Ectodermal cell (in vitro differentiated cells): ENCODE measurements at regions not wholly inside any gene's neighbourhood (a gene's known extent, or its start where the extent isn't known, plus 50 kb on each side); places are given as distances from the start of the nearest gene placed in this dataset.

Experiments used
- H3K27ac ChIP-seq: 2 replicates; pipeline ENCODE4 v1.7.0; 2013; ENCODE audit warnings: mild to moderate bottlenecking, low read depth, low read length; ENCODE audit not compliant: insufficient read depth, poor library complexity, severe bottlenecking
- H3K27me3 ChIP-seq: 2 replicates; pipeline ENCODE4 v1.7.0; 2013; ENCODE audit warnings: mild to moderate bottlenecking, low read length; ENCODE audit not compliant: insufficient read depth, control insufficient read depth, poor library complexity, severe bottlenecking
- H3K36me3 ChIP-seq: one replicate; pipeline ENCODE4 v1.7.0; 2013; ENCODE audit warnings: low read length; ENCODE audit not compliant: control insufficient read depth, insufficient read depth
- H3K4me1 ChIP-seq: one replicate; pipeline ENCODE4 v1.7.0; 2013; ENCODE audit warnings: low read length; ENCODE audit not compliant: control insufficient read depth, insufficient read depth
- H3K4me3 ChIP-seq: 2 replicates; pipeline ENCODE4 v1.7.0; 2013; ENCODE audit warnings: low read depth, low read length, control low read depth; ENCODE audit not compliant: insufficient read depth
- H3K9me3 ChIP-seq: 2 replicates; pipeline ENCODE4 v1.7.0; 2013; ENCODE audit warnings: mild to moderate bottlenecking, low read length, moderate library complexity; ENCODE audit not compliant: control insufficient read depth
- WGBS, 2 experiments: methylation state at CpG; one replicate each; pipeline ENCODE4 v1.1.7; 2013; ENCODE audit warnings: missing lambda C conversion rate in 2 of 2; 5-methylcytosine and 5-hydroxymethylcytosine counted together

DNA sequence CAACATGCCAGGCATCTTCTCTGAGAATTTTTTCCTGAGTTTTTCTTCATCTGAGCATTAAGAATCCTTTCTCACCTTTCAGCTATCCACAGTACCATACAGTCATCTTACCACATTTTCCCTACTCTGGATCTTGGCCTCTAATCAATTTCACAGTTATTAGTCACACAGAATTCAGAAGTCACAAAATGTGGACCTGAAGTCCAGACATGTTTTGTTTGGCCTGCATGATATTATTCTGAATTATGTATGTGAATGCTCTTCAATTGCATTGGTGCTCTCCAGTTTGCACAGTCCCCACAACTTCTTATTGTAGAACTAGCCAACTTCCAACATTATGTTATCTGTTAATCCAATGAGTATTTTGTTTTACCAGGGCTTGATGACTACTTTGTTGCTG is 102.3 kb upstream of the GRIA3 start:
- Histone ChIP-seq H3K27ac (no peak overlapping the region), H3K4me3 (no peak overlapping the region), H3K36me3 (no peaks in the 10 kb centered on the region), H3K4me1 (no peaks in the 10 kb centered on the region), H3K27me3 (no peaks in the 10 kb centered on the region), H3K9me3 (no peaks in the 10 kb centered on the region)

DNA sequence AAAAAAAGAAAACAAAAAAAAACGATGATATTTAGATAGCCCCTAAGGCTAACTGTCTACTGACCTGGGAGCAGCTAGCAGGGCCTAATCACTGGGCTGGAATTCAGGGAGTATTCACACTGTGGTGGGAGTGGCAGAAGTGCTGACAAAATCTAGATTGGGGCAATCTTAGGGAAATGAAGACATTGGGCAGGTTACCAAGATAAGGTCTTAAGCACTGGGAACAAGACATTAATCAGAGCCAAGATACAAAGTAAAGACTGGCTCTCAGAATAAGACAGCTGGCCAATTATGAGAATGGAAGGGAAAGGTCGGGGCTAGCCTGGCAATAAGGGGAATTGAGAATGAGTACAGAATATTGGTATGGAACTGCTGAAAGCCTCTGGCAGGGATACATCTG is 100.2 kb upstream of the GRIA3 start:
- WGBS, 2 experiments = 86 to 93% methylated on average over 1 to 2 of the region's 2 CpGs
- Histone ChIP-seq H3K9me3 (no peaks in the 10 kb centered on the region), H3K4me1 (no peaks in the 10 kb centered on the region), H3K27me3 (no peaks in the 10 kb centered on the region), H3K27ac (no peak overlapping the region), H3K4me3 (no peak overlapping the region), H3K36me3 (no peaks in the 10 kb centered on the region)

DNA sequence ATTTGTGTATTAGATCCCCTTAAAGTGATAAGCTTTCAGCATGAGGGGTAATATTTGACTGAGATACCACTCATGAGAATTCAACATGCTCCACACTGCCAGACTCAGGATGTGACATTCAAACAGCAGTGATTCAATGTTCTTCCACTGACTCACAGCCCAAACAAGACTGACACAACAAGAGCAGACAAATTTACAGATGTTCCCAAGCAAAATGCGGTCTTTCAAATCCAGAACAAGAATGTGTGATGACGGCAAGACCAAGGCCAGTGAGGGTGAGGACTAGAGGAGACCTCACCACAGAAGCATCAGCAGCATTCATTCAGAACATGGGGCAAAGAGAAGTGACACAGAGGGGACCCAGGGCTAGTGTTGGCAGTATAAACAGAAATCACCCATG is 99.3 kb upstream of the GRIA3 start:
- H3K36me3 ChIP-seq = no peaks in the 10 kb centered on the region
- no peaks in the 10 kb centered on the region for H3K9me3 ChIP-seq
- 94 to 95% methylated on average over 2 of the region's 2 CpGs for WGBS, 2 experiments
- no peak overlapping the region for H3K27ac ChIP-seq
- no peak overlapping the region for H3K4me3 ChIP-seq
- no peaks in the 10 kb centered on the region for H3K27me3 ChIP-seq
- H3K4me1 ChIP-seq = no peaks in the 10 kb centered on the region

DNA sequence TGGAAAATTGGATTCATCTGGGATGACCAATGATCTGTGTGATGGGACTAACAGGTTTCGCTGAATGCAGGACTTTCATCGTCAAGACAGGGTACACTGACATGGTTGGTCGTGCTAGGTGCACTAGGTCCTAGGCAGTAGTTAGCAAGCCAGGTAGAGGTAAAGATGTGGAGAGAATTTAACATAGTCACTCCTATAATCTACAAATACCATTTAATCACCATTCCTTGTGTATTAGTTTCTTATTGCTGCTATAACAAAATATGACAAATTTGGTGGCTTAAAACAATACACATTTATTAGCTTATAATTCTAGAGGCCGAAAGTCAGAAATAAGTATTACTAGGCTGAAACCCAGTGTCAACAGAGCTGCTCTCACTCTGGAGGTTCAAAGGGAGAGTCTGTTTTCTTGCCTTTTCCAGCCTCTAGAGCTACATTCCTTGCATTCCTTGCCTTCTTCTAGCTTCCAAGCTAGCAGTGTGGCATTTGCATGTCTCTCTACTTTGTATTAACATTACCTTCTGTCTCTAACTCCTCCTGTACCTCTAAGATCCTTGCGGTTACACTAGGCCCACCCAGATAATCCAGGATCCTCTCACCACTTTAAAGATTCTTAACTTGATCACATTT is 98.7 kb upstream of the GRIA3 start:
- 78 to 88% methylated on average over 4 to 5 of the region's 5 CpGs for WGBS, 2 experiments

DNA sequence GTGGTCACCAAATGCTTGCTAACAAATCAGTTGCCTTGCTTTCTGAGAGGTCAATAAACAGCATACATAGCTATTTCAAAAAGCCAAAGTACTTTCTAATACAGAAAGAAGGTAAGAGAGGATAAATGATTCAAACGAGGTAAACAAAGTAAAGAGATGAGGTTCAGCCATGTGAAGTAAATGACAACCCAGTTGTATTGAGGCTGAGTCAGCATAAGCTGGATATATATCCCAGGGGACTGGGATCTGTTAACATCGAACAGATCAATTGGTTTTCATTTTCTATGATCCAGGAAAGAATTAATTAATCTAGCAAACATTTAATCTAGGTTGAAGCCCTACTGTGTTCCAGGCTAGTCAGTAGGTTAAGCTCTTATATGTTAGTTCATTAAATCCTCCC is 97.3 kb upstream of the GRIA3 start:
- no peaks in the 10 kb centered on the region for H3K27me3 ChIP-seq
- H3K4me3 ChIP-seq = no peak overlapping the region
- H3K9me3 ChIP-seq = no peaks in the 10 kb centered on the region
- WGBS, 2 experiments = 94 to 100% methylated on average over 1 to 2 of the region's 2 CpGs
- H3K36me3 ChIP-seq = no peaks in the 10 kb centered on the region
- H3K4me1 ChIP-seq = no peaks in the 10 kb centered on the region
- H3K27ac ChIP-seq = no peak overlapping the region

More for the DNA sequence above, 98.7 kb upstream of the GRIA3 start:
- H3K4me1 ChIP-seq = no peaks in the 10 kb centered on the region
- H3K27ac ChIP-seq = no peak overlapping the region
- H3K9me3 ChIP-seq = no peaks in the 10 kb centered on the region
- H3K36me3 ChIP-seq = no peaks in the 10 kb centered on the region
- H3K27me3 ChIP-seq = no peaks in the 10 kb centered on the region
- H3K4me3 ChIP-seq = no peak overlapping the region

DNA sequence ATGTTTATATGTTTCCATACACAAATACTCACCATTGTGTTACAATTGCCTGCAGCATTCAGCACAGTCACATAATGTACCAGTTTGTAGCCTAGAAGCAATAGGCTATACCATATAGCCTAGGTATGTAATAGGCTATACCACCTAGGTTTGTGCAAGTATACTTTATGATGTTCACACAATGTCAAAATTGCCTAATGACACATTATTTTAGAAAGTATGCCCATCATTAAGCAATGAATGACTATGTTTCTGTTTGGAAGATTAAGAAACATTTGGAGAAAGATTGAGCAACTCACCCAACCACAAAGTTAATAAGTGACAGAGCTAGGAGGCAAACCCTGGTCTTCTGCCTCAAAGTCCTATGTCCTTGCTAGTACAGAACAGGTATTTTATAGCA is 96.8 kb upstream of the GRIA3 start:
- no peak overlapping the region for H3K27ac ChIP-seq
- no peaks in the 10 kb centered on the region for H3K27me3 ChIP-seq
- H3K4me3 ChIP-seq = no peak overlapping the region
- H3K9me3 ChIP-seq = no peaks in the 10 kb centered on the region
- no peaks in the 10 kb centered on the region for H3K4me1 ChIP-seq
- no peaks in the 10 kb centered on the region for H3K36me3 ChIP-seq

DNA sequence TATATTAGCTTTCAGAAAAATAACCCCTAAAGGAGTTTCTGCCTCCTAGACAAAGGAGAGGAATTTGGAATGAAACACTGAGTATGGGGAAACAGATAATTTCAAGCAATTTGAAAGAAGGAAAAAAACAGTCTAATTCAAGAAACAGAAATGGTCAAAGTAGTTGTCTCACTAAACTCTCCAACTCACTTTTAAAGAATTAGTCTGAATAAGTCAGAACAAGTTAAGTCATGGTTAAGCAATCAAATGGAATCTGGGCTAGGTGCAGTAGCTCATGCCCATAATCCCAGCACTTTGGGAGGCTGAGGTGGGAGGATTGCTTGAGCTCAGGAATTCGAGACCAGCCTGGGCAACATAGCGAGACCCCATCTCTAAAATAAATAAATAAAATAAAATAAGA is 95.7 kb upstream of the GRIA3 start:
- Histone ChIP-seq H3K27ac (no peak overlapping the region), H3K36me3 (no peaks in the 10 kb centered on the region), H3K27me3 (no peaks in the 10 kb centered on the region), H3K4me1 (no peaks in the 10 kb centered on the region), H3K9me3 (no peaks in the 10 kb centered on the region), H3K4me3 (no peak overlapping the region)
- whole genome bisulfite sequencing, 2 experiments = 100% methylated on average over 2 of the region's 2 CpGs; no CpG with 5 or more reads in 1 of the 2 experiments

DNA sequence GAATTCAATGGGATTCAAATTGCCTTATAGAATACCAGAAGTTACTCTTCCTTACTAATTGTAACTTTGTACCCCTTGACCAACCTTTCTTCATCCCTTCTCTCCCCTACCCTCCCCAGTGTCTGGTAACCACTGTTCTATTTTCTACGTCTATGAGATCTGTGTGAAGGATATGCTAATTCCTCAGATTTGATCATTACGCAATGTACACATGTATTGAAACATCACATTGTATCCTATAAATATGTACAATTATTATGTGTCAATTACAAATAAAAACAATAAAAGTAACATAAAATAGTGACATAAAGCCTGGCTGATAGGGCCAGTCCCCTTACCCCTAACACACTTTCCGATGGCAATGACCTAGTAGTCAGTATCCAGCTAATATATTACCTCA is 95.1 kb upstream of the GRIA3 start:
- H3K27ac ChIP-seq = no peak overlapping the region
- no peaks in the 10 kb centered on the region for H3K27me3 ChIP-seq
- no peaks in the 10 kb centered on the region for H3K9me3 ChIP-seq
- WGBS, 2 experiments = 100% methylated on average over 2 of the region's 3 CpGs; no CpG with 5 or more reads in 1 of the 2 experiments
- H3K4me1 ChIP-seq = no peaks in the 10 kb centered on the region
- H3K4me3 ChIP-seq = no peak overlapping the region
- no peaks in the 10 kb centered on the region for H3K36me3 ChIP-seq

DNA sequence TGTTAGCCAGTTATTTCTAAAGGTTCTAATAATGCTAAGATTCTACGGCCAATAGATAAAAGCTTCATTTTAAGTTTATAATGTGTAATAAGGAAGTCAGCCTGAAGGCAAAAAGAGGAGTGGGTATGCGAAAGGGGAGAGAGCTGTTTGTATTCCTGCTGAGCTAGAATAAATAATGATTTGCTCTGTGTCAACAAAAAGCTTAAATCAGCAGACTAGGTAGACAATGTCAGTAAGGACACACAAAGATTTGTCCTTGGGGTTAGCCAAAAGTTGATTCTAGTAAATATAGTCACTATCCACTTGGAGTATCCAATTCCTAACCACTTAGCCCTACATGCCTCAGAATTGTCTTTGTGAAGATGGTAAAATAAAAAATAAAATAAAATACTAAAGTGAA is 90.3 kb upstream of the GRIA3 start:
- H3K4me1 ChIP-seq = no peaks in the 10 kb centered on the region
- no peaks in the 10 kb centered on the region for H3K36me3 ChIP-seq
- H3K27ac ChIP-seq = no peak overlapping the region
- WGBS, 2 experiments = 74 to 78% methylated on average over 2 of the region's 2 CpGs
- no peaks in the 10 kb centered on the region for H3K27me3 ChIP-seq
- no peak overlapping the region for H3K4me3 ChIP-seq
- no peaks in the 10 kb centered on the region for H3K9me3 ChIP-seq

DNA sequence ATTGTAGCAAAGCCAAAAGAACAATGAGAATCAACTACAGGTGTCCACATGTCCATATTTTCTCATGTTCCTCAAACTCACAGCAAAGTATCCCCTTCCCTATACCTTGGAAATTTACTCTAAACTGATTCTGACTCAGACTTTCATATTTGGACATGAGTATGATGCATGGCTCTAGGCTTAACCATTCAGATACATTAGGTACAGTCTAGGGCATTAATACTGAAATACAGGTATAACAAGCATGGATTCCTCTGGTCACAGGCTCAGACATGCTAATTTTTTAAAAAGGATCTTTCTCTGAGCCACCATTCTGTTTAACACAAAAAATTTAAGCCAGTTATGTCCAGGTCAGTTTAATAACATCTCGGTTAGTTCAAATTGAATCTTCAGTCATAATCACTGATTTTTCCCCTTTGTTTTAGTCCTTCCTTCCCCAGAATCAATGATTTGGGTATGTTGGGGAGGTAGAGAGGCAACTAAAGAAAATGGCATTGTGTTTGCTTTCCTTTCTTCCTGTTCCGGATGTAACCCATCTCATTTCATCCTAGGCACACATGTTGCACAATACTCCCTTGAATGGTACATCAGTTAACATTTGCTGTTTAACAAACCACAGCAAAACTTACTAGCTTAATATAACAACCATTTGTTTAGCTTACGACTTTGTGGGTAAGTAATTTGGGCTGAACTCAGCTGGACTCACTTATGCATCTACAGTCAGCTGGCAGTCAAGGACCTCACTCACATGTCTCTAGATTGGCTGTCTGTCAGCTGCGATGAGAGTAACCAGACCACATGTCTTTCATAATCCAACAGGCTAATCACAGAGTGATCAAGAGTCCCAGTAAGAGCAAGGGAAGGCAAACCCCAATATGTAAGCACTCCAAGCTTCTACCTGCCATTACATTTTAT is 75.3 kb upstream of the GRIA3 start:
- Histone ChIP-seq H3K4me1 (no peaks in the 10 kb centered on the region), H3K27me3 (no peaks in the 10 kb centered on the region), H3K4me3 (no peak overlapping the region), H3K27ac (no peak overlapping the region), H3K9me3 (no peaks in the 10 kb centered on the region), H3K36me3 (no peaks in the 10 kb centered on the region)
- 81 to 89% methylated on average over 2 to 4 of the region's 4 CpGs for WGBS, 2 experiments
